ENCODE measurements at regions not wholly inside any gene's neighbourhood (a gene's known extent, or its start where the extent isn't known, plus 50 kb on each side); places are given as distances from the start of the nearest gene placed in this dataset.

DNA sequence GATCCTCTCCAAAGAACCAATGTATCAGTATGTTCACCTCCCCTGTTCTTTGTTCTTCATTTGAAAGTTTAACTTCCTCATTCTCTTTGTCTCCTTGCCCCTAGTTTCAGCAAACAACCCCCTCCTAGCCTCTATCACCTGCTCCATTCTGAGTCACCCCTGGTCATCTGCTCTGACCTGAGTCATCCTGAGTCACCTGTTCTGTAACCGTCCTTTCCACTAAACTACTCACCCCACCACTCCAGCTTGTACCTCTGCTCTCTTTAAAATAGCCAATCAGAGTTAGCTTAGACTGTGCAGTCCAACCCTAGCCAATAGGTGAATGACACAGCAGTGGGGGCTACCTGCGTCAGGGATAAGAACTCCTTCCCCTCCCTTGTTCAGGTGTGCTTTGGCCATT, 249.8 kb upstream of the AADAT start:
- H3K27me3 ChIP-seq, result no peaks in the 10 kb centered on the region
- 74% methylated on average over 2 of the region's 2 CpGs for WGBS, 2 donors
- no peak for ATAC-seq
- no peaks in the 10 kb centered on the region for H3K4me1 ChIP-seq
- intact Hi-C loops (cut with DNase I), result no loop called here
- no peak for TF ChIP-seq POLR2A (IDR thresholded peaks at IDR 0.05)
- TF ChIP-seq, protein P1, sequence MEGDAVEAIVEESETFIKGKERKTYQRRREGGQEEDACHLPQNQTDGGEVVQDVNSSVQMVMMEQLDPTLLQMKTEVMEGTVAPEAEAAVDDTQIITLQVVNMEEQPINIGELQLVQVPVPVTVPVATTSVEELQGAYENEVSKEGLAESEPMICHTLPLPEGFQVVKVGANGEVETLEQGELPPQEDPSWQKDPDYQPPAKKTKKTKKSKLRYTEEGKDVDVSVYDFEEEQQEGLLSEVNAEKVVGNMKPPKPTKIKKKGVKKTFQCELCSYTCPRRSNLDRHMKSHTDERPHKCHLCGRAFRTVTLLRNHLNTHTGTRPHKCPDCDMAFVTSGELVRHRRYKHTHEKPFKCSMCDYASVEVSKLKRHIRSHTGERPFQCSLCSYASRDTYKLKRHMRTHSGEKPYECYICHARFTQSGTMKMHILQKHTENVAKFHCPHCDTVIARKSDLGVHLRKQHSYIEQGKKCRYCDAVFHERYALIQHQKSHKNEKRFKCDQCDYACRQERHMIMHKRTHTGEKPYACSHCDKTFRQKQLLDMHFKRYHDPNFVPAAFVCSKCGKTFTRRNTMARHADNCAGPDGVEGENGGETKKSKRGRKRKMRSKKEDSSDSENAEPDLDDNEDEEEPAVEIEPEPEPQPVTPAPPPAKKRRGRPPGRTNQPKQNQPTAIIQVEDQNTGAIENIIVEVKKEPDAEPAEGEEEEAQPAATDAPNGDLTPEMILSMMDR (IDR thresholded peaks at IDR 0.05), result no peak
- H3K27ac ChIP-seq, result no peak overlapping the region
- no peaks in the 10 kb centered on the region for H3K9me3 ChIP-seq
- no peak overlapping the region for H3K4me3 ChIP-seq
- H3K36me3 ChIP-seq (replicated peaks in 1 of 2; ENCODE audit: insufficient read depth in 1 of 2, low read depth in 2 of 2), result no peaks in the 10 kb centered on the region
- no peak for DNase-seq

DNA sequence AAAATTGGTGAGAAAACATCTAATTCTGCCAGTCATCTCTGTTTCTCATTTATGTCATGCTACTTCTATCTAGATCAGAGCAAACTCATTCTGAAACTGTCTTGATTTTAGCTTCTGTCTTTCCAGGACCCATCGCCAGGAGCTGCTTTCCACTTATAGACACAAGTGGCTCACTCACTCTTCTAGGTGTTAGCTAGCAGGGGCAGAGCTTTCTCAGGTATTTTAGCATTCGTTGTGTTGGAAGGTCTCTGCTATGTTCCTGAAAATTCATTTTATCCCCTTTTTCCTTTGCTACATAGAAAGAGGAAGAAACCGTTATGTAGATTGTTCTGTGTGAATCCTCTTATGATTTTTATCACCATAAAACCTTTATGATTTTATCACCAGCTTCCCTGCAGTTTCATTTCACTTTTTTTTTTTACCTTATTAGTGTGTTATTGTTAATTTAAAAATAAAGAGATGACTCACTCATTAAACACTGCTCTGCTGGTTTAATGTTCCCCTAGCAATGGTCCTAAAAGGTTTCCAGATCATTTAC, 246.6 kb upstream of the AADAT start:
- Histone ChIP-seq H3K36me3 (replicated peaks in 1 of 2; ENCODE audit: insufficient read depth in 1 of 2, low read depth in 2 of 2) (no peaks in the 10 kb centered on the region), H3K27me3 (no peaks in the 10 kb centered on the region), H3K27ac (no peak overlapping the region), H3K9me3 (no peaks in the 10 kb centered on the region), H3K4me1 (no peaks in the 10 kb centered on the region), H3K4me3 (no peak overlapping the region)
- intact Hi-C loops (cut with DNase I), result no loop called here
- ATAC-seq (no peak), DNase-seq (no peak)
- 56 to 59% methylated on average over 3 of the region's 3 CpGs for WGBS, 2 donors
- TF ChIP-seq, protein P1 (IDR thresholded peaks at IDR 0.05), result no peak
- no peak for TF ChIP-seq POLR2A (IDR thresholded peaks at IDR 0.05)

DNA sequence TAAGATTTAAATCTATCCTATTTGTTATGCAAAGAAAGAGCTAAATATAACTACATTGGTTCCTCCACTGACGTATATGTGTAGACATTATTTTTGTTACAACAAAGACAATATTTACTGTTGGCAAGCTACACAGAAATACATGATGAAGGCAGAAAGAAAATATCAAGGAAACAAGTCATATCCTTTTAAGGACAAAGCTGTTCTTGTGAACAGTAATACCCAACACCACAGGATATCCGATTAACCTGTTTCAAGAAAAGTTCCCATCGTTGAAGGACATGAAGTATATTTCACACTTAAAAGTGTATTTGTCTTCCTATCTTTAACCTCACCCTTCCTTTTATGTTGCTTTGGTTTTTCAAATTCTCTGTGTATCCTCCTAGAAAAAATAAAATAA, 235.8 kb upstream of the AADAT start:
- intact Hi-C loops (cut with DNase I), result no loop called here
- WGBS, 2 donors, result 55 to 69% methylated on average over 3 of the region's 3 CpGs
- no peaks in the 10 kb centered on the region for H3K9me3 ChIP-seq
- ATAC-seq, result no peak
- no peaks in the 10 kb centered on the region for H3K4me1 ChIP-seq
- no peaks in the 10 kb centered on the region for H3K27me3 ChIP-seq
- no peak overlapping the region for H3K27ac ChIP-seq
- no peak for DNase-seq
- TF ChIP-seq, protein P1 (IDR thresholded peaks at IDR 0.05), result no peak
- no peak for TF ChIP-seq POLR2A (IDR thresholded peaks at IDR 0.05)
- no peak overlapping the region for H3K4me3 ChIP-seq
- no peaks in the 10 kb centered on the region for H3K36me3 ChIP-seq (replicated peaks in 1 of 2; ENCODE audit: insufficient read depth in 1 of 2, low read depth in 2 of 2)

DNA sequence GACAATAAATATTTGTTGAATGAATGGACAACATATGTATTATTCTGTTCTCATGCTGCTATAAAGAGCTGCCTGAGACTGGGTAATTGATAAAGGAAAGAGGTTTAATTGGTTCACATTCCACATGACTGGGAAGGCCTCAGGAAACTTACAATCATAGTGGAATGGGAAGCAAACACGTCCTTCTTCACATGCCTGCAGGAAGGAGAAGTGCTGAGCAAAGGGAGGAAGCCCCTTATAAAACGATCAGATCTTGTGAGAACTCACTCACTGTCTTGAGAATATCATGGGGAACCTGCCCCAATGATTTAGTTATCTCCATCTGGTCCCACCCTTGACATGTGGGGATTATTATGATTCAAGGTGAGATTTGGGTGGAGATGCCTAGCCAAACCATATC, 233.9 kb upstream of the AADAT start:
- Histone ChIP-seq H3K9me3 (no peaks in the 10 kb centered on the region), H3K36me3 (replicated peaks in 1 of 2; ENCODE audit: insufficient read depth in 1 of 2, low read depth in 2 of 2) (no peaks in the 10 kb centered on the region), H3K27me3 (no peaks in the 10 kb centered on the region), H3K4me1 (no peaks in the 10 kb centered on the region), H3K27ac (no peak overlapping the region), H3K4me3 (no peak overlapping the region)
- TF ChIP-seq, protein P1 (IDR thresholded peaks at IDR 0.05), result no peak
- no peak for TF ChIP-seq POLR2A (IDR thresholded peaks at IDR 0.05)
- WGBS, 2 donors, result 34 to 53% methylated on average over 2 of the region's 2 CpGs
- ATAC-seq (no peak), DNase-seq (no peak)
- intact Hi-C loops (cut with DNase I), result no loop called here

DNA sequence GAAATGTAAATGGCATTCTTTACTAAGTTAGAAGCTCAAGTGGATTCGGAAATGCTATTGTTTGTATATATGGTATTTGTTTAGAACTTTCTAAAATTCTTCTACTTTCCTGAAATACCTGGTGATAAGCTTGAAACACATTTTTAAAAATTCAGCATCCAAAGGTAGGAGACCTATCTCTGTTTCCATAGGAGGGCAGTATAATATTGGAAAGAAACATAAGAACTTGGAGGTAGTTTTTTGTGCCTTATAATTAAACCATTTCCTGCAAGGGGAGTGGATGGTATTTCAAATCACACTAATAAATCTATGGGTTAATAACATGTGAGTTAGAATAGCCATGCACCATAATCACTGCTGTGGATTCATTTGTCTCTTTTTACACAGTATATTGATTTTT, 217.4 kb upstream of the AADAT start:
- no peaks in the 10 kb centered on the region for H3K36me3 ChIP-seq (replicated peaks in 1 of 2; ENCODE audit: insufficient read depth in 1 of 2, low read depth in 2 of 2)
- no peaks in the 10 kb centered on the region for H3K9me3 ChIP-seq
- no peaks in the 10 kb centered on the region for H3K4me1 ChIP-seq
- 36 to 38% methylated on average over 1 of the region's 1 CpG for WGBS, 2 donors
- TF ChIP-seq, protein P1 (IDR thresholded peaks at IDR 0.05), result no peak
- no peak for TF ChIP-seq POLR2A (IDR thresholded peaks at IDR 0.05)
- intact Hi-C loops (cut with DNase I), result no loop called here
- ATAC-seq (no peak), DNase-seq (no peak)
- no peaks in the 10 kb centered on the region for H3K27me3 ChIP-seq
- H3K4me3 ChIP-seq, result no peak overlapping the region
- H3K27ac ChIP-seq, result no peak overlapping the region

Data from body of pancreas (tissue), 4 donors.